GM06990 (cell line): ENCODE measurements at regions not wholly inside any gene's neighbourhood (a gene's known extent, or its start where the extent isn't known, plus 50 kb on each side); places are given as distances from the start of the nearest gene placed in this dataset.

Experiments
- DNase-seq: peaks from one replicate; pipeline ENCODE4 v3.0.0-alpha.2; 2011; ENCODE audit not compliant: insufficient read length; ENCODE audit errors: extremely low read depth
- H3K27me3 ChIP-seq: replicated peaks from 2 replicates; pipeline ENCODE4 v1.6.0; 2011; ENCODE audit warnings: low read length; ENCODE audit not compliant: control insufficient read depth, insufficient read depth
- H3K36me3 ChIP-seq: 2 replicates; pipeline ENCODE4 v1.5.1; 2011; ENCODE audit warnings: low read length; ENCODE audit not compliant: control insufficient read depth, insufficient read depth
- H3K4me3 ChIP-seq: replicated peaks from 2 replicates; pipeline ENCODE4 v1.5.1; 2011; ENCODE audit warnings: low read depth, mild to moderate bottlenecking, control low read depth, low read length
- TF ChIP-seq, protein P1 (sequence below): IDR thresholded peaks from 2 replicates; pipeline ENCODE4 v1.5.1; 2011; ENCODE audit warnings: low read length, control low read depth, mild to moderate bottlenecking, inconsistent platforms; ENCODE audit not compliant: insufficient read depth, poor library complexity, severe bottlenecking

DNA sequence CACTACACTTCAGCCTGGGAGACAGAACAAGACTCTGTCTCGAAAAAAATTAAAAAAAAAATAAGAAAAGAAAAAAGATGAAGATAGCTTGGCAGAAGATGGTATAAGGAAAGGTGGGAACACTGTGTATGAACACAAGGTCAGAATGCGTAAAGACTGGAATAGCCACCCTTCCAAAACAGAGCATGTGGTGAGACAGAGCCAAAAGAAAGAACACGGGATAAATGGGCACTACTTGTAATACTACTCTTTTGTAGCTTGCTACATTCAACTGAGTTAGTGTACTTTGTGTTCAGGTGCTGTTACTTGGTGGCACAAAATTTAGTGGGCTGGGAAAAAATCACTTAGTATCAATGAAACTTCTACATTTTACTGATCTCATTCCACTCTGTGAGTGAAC lies 628.6 kb upstream of the KIRREL3 start:
- Histone ChIP-seq H3K36me3 (no peaks in the 10 kb centered on the region), H3K4me3 (no peak overlapping the region), H3K27me3 (no peaks in the 10 kb centered on the region)
- TF ChIP-seq, protein P1, sequence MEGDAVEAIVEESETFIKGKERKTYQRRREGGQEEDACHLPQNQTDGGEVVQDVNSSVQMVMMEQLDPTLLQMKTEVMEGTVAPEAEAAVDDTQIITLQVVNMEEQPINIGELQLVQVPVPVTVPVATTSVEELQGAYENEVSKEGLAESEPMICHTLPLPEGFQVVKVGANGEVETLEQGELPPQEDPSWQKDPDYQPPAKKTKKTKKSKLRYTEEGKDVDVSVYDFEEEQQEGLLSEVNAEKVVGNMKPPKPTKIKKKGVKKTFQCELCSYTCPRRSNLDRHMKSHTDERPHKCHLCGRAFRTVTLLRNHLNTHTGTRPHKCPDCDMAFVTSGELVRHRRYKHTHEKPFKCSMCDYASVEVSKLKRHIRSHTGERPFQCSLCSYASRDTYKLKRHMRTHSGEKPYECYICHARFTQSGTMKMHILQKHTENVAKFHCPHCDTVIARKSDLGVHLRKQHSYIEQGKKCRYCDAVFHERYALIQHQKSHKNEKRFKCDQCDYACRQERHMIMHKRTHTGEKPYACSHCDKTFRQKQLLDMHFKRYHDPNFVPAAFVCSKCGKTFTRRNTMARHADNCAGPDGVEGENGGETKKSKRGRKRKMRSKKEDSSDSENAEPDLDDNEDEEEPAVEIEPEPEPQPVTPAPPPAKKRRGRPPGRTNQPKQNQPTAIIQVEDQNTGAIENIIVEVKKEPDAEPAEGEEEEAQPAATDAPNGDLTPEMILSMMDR = no peak
- DNase-seq = no peak

GRCh38 chr11:127628458-127628785 lies 627.9 kb upstream of the KIRREL3 start:
- TF ChIP-seq, protein P1 = no peak
- Histone ChIP-seq H3K36me3 (no peaks in the 10 kb centered on the region), H3K27me3 (no peaks in the 10 kb centered on the region), H3K4me3 (no peak overlapping the region)
- no peak for DNase-seq

DNA sequence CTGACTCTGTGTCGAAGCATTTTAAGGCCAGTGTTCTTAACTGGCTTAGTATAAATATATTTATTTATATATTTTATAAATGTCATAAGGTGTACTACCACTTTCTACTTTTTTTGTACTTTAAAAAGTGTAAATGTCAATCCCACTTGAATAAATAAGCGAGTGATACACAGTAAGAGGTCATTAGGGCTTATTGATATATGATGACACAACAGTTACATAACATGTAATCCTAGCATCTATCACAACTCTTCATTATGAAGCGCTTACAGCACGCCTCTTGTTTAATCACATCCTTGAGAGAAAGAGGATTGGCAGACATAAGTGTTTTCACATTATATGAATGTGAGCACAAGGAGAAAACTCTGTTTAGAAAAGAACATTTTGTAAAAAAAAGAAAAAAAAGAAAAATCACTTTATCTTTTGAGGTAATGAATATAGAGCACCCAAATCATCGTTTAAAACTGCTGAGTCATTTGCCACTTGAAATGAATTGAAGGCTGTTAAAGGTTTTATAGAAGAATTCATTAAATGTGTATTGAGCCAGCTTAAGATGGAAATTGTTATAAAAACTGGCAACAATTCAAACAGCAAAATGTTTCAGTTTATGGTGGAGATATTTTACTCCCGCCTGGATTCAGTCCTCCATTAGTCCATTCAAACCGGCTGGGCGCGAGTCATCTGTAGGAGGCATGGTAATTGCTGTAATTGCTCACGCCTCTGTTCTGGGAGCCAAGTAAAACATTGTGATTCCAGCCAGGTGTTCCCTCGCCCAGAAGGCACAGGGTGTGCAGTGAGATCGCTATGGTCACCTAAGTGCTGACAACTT lies 627.3 kb upstream of the KIRREL3 start:
- no peak for DNase-seq
- Histone ChIP-seq H3K27me3 (no peaks in the 10 kb centered on the region), H3K36me3 (no peaks in the 10 kb centered on the region), H3K4me3 (no peak overlapping the region)
- TF ChIP-seq, protein P1 = no peak

- no peaks in the 10 kb centered on the region for H3K36me3 ChIP-seq
- TF ChIP-seq, protein P1 = no peak
Observed at GRCh38 chr11:127627204-127627603, 626.6 kb upstream of the KIRREL3 start.

DNA sequence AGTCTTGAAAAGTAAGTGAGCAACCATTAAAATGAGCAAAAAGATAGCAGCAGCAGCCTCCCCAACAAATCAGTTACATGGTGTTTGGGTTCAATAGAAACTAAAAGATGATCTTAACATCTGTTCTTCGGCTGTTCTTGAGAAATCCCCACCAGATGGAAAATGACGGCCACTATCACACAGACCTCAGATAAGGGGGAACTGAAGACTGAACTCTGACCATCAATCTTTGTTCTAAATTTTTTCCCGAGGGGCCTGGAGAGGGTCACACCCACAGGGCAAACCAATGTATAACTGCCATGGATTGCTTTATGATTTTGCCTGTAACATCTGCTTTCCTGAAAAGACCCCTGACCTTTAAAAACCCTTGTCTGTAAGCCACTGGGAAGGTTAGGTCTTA lies 624.8 kb upstream of the KIRREL3 start:
- no peak for DNase-seq
- Histone ChIP-seq H3K27me3 (no peaks in the 10 kb centered on the region), H3K4me3 (no peak overlapping the region), H3K36me3 (no peaks in the 10 kb centered on the region)
- TF ChIP-seq, protein P1 = no peak

More at GRCh38 chr11:127627204-127627603, 626.6 kb upstream of the KIRREL3 start:
- Histone ChIP-seq H3K4me3 (no peak overlapping the region), H3K27me3 (no peaks in the 10 kb centered on the region)
- DNase-seq = no peak

DNA sequence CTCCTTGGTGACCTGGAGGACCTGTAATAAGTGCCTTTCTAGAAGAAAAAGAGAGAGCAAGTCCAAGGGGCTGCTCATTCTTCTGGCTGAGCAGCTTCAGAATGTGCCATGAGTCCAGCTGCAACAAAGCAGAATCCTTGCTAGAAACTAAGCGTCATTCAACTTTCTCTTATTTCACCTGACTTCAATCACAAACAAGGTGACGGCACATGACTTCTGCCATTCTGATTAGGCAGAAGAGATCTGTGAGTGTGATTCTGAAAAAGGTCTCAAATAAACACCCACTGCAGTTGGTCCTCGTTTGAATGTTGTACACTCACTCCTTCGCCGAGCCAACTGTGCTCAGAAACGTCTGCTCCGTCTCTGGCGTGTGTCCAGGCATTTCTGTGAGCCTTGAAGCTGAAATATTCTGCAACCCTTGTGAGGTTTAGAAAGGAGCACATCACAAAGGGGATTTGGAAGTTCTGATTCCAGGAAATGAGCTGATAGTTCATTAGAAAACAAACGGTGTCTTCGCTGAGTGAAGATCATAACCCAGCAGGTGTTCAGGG lies 623.8 kb upstream of the KIRREL3 start:
- Histone ChIP-seq H3K4me3 (no peak overlapping the region), H3K27me3 (no peaks in the 10 kb centered on the region), H3K36me3 (no peaks in the 10 kb centered on the region)
- TF ChIP-seq, protein P1 = no peak
- no peak for DNase-seq
